ENCODE measurements at regions not wholly inside any gene's neighbourhood (a gene's known extent, or its start where the extent isn't known, plus 50 kb on each side); places are given as distances from the start of the nearest gene placed in this dataset.

- H3K4me1 Mint-ChIP-seq: peaks cover 9% of the 10 kb centered on the region in 2 experiments
- Histone ChIP-seq H3K23me2 (ENCODE audit: insufficient read length, low read depth, low read length, poor library complexity, severe bottlenecking) (no peaks in the 10 kb centered on the region), H3K14ac (ENCODE audit: insufficient read depth, low read length) (no peak overlapping the region), H2BK15ac (ENCODE audit: low read depth, low read length) (no peak overlapping the region), H3T11ph (ENCODE audit: low read length) (no peak overlapping the region), H3K4ac (ENCODE audit: low read depth, low read length) (no peak overlapping the region), H4K5ac (ENCODE audit: insufficient read length, low read depth, low read length) (no peak overlapping the region), H2BK120ac (ENCODE audit: low read depth, low read length, poor library complexity, severe bottlenecking) (no peak overlapping the region), H3K27ac (ENCODE audit: insufficient read length, low read depth, low read length) (no peak overlapping the region), H2BK5ac (ENCODE audit: insufficient read length, low read length) (no peak overlapping the region), H2AK5ac (ENCODE audit: insufficient read length, low read length) (no peak overlapping the region), H2AFZ (ENCODE audit: low read length) (no peak overlapping the region), H3K27me3 (ENCODE audit: insufficient read depth, low read length) (no peaks in the 10 kb centered on the region), H3K18ac (ENCODE audit: insufficient read length, low read depth, low read length) (no peak overlapping the region), H4K91ac (ENCODE audit: insufficient read length, low read depth, low read length) (no peak overlapping the region), H3K23ac (ENCODE audit: insufficient read length, low read depth, low read length) (no peak overlapping the region), H3K9ac (ENCODE audit: extremely low read depth, insufficient read length, low read length) (no peak overlapping the region), H3K79me2 (ENCODE audit: insufficient read depth, low read length) (no peaks in the 10 kb centered on the region), H3K56ac (ENCODE audit: insufficient read length, low read depth, low read length) (no peak overlapping the region), H3K4me1 (ENCODE audit: insufficient read depth, low read length) (no peaks in the 10 kb centered on the region), H3K79me1 (ENCODE audit: insufficient read depth, low read depth, low read length, poor library complexity, severe bottlenecking) (no peaks in the 10 kb centered on the region), H4K8ac (replicated peaks; ENCODE audit: insufficient read length, low read depth, low read length) (no peak overlapping the region), H3K4me2 (ENCODE audit: insufficient read depth, insufficient read length, low read length) (no peak overlapping the region), H2BK12ac (ENCODE audit: insufficient read length, low read depth, low read length) (no peak overlapping the region), H2BK20ac (ENCODE audit: low read depth, low read length, poor library complexity, severe bottlenecking) (no peak overlapping the region), H4K20me1 (ENCODE audit: control insufficient read depth, insufficient read depth, insufficient read length) (no peaks in the 10 kb centered on the region), H3K9me3 (ENCODE audit: control insufficient read depth, low read depth, low read length) (no peaks in the 10 kb centered on the region)
- no peak for DNase-seq
- H3K9me3 Mint-ChIP-seq: peaks cover 3 to 7% of the 10 kb centered on the region in 2 experiments; a peak in 4 of 5 replicates
- peaks cover 10% of the 10 kb centered on the region for H3K27me3 Mint-ChIP-seq (ENCODE audit: low read depth)
- H3K4me3 Mint-ChIP-seq: no peak overlapping the region
- WGBS (ENCODE audit: extremely low coverage, insufficient read length, low lambda C conversion rate): no CpG with 5 or more reads among the region's 8 CpGs
- peaks cover under 1 to 6% (median 2%) of the 10 kb centered on the region in 3 experiments; a peak in 4 of 7 replicates for H3K36me3 Mint-ChIP-seq (ENCODE audit: insufficient read depth in 1 of 3, low read depth in 3 of 3)
- TF ChIP-seq CTCF (conservative IDR thresholded peaks at IDR 0.05): no peak
- no peak overlapping the region for H3K27ac Mint-ChIP-seq
Measured at GRCh38 chr7:36070230-36070629, 82.8 kb upstream of the EEPD1 start.
